Activated naive CD8-positive, alpha-beta T cell (primary cell): ENCODE measurements at regions not wholly inside any gene's neighbourhood (a gene's known extent, or its start where the extent isn't known, plus 50 kb on each side); places are given as distances from the start of the nearest gene placed in this dataset.

Source experiments
- H3K27ac Mint-ChIP-seq: one replicate; pipeline ENCODE4 v1.8.0; 2021; ENCODE audit warnings: mixed read lengths
- H3K27me3 Mint-ChIP-seq: one replicate; pipeline ENCODE4 v1.8.0; 2021; ENCODE audit warnings: mixed read lengths
- H3K36me3 Mint-ChIP-seq: one replicate; pipeline ENCODE4 v1.8.0; 2021; ENCODE audit warnings: mixed read lengths
- H3K4me1 Mint-ChIP-seq: one replicate; pipeline ENCODE4 v1.8.0; 2021; ENCODE audit warnings: low read depth, mixed read lengths
- H3K4me3 Mint-ChIP-seq: one replicate; pipeline ENCODE4 v1.8.0; 2021; ENCODE audit warnings: mild to moderate bottlenecking, mixed read lengths
- H3K9me3 Mint-ChIP-seq: one replicate; pipeline ENCODE4 v1.8.0; 2021; ENCODE audit warnings: low read depth, mixed read lengths

DNA sequence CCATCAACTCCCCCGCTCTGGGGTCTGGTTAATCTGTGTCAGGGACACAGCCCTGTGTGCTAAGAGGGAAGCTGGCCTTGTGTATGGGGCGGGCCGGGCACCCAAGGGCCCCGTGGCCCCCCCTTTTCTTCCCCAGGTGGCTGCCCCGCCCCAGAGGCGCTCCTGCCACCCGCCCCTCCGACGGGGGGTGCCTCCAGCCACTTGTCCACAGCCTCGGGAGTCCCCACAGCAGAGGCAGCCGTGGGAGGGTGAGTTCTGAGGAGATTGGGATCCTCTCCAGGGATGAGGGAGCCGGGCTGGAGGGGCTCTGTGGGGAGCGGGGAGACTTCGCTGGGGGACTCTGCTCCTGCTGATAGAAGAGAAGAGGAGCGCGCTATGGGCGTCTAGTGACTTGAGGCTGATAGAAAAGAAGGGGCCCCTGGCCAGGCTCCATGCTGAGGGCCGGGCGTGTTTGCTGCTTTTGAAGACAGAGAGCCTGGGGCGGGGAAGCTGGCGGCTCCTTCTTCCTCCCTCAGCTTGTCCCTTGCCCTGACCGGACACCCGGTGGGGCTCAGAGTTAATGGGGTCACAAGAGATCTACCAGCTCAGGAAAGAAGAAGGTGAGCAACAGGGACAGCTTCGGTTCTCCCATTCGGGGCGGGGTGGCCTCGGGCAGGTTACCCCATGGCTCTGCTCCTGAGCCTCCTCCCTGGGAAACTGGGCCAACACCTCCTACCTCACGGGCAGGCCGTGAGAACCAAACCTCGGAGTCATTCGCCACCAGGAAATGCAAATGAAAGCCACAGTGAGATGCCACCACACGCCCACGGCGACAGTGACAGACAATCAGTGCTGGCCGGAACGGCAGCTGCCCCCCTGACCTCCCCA lies 89.4 kb upstream of the TAF1B start:
- peaks cover 2% of the 10 kb centered on the region for H3K36me3 Mint-ChIP-seq
- peak overlapping the region; percentile 17 for H3K27ac Mint-ChIP-seq
- H3K4me3 Mint-ChIP-seq = peak overlapping the region; percentile 84
- H3K9me3 Mint-ChIP-seq = no peaks in the 10 kb centered on the region
- H3K4me1 Mint-ChIP-seq = peaks cover 46% of the 10 kb centered on the region
- H3K27me3 Mint-ChIP-seq = peaks cover 10% of the 10 kb centered on the region

DNA sequence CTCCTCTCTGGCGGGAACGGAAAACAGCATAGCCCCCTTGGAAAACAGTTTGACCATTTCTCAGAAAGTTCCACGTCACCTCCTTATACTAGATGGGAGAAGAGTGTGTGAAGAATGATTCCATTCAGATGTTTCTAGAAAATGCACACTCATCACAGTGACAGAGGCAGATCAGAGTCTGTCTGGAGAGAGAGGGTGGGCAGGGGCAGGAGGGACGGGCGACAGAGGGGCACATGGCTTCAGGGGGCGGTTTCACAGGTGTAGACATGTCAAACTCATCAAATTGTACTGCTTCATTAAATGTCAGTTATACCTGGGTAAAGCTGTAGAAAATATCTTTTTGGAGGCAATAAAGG lies 88.8 kb upstream of the TAF1B start:
- H3K4me3 Mint-ChIP-seq = peak overlapping the region; percentile 61
- H3K9me3 Mint-ChIP-seq = no peaks in the 10 kb centered on the region
- peak overlapping the region; percentile 17 for H3K27ac Mint-ChIP-seq
- H3K4me1 Mint-ChIP-seq = peaks cover 41% of the 10 kb centered on the region
- peaks cover 10% of the 10 kb centered on the region for H3K27me3 Mint-ChIP-seq
- H3K36me3 Mint-ChIP-seq = peaks cover 2% of the 10 kb centered on the region

GRCh38 chr2:9755008-9755407 lies 88.3 kb upstream of the TAF1B start:
- Mint-ChIP-seq H3K4me3 (peak overlapping the region; percentile 61), H3K27me3 (peaks cover 10% of the 10 kb centered on the region), H3K4me1 (peaks cover 44% of the 10 kb centered on the region), H3K9me3 (no peaks in the 10 kb centered on the region), H3K36me3 (peaks cover 2% of the 10 kb centered on the region), H3K27ac (no peak overlapping the region)

DNA sequence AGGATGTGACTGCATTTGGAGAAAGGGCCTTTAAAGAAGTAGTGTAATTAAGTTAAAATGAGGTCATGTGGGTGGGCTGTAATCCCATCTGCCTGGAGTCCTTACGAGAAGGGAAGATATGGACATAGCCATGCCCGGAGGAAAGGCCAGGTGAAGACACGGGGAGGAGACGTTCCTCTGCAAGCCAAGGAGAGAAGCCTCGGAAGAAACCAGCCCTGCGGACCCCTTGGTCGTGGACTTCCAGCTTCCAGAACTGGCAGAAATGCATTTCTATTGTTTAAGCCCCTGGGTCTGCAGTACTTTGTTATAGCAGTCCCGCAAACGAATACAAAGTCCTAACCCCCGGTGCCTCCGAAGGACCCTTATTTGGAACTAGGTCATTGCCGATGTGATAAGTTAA lies 87.6 kb upstream of the TAF1B start:
- H3K9me3 Mint-ChIP-seq = no peaks in the 10 kb centered on the region
- peaks cover 48% of the 10 kb centered on the region for H3K4me1 Mint-ChIP-seq
- peaks cover 2% of the 10 kb centered on the region for H3K36me3 Mint-ChIP-seq
- no peak overlapping the region for H3K4me3 Mint-ChIP-seq
- peak overlapping the region; percentile 28 for H3K27ac Mint-ChIP-seq
- H3K27me3 Mint-ChIP-seq = peaks cover 10% of the 10 kb centered on the region

GRCh38 chr2:9756692-9757250 lies 86.5 kb upstream of the TAF1B start:
- Mint-ChIP-seq H3K9me3 (no peaks in the 10 kb centered on the region), H3K36me3 (peaks cover 2% of the 10 kb centered on the region), H3K27me3 (peaks cover 10% of the 10 kb centered on the region), H3K4me3 (no peak overlapping the region), H3K27ac (no peak overlapping the region), H3K4me1 (peaks cover 48% of the 10 kb centered on the region)

DNA sequence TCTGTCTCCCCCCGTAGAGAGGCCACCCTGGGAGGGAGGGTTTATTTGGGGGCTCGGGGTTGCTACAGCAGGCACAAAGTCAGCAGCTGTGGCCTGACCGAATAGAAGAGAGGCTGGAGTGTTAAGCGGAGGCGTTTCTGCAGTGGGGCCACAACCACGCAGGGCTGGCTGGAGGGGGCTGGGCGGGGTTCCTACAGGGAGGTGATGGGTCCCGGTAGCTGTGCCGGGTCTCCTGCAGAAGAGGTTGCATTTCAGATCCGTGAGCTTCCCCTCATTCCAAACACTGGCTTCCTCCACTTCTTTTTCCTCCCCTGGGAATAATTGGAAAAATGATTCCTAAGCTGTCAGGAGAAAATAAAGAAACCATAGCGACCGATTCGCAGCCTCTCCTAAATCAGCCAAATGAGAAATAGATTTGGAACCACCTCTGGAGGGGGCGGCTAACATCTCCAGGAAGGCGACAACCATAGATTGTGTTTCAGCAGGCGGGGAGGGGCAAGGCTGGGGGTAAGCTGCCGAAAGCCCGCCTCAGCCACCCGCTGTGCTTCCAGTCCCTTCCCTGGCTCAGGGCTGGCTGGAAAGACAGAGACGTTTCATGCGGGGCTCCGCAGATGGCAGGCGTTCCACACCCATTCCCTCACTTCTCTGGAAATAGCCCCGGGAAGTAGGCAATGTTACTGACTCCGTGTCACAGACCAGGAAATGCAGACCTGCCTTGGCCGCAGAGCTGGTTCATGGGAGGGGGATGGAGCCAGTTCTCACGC lies 85.6 kb upstream of the TAF1B start:
- Mint-ChIP-seq H3K27me3 (peaks cover 10% of the 10 kb centered on the region), H3K36me3 (peaks cover 2% of the 10 kb centered on the region), H3K27ac (no peak overlapping the region), H3K4me3 (peak overlapping the region; percentile 20), H3K4me1 (peaks cover 41% of the 10 kb centered on the region), H3K9me3 (no peaks in the 10 kb centered on the region)

DNA sequence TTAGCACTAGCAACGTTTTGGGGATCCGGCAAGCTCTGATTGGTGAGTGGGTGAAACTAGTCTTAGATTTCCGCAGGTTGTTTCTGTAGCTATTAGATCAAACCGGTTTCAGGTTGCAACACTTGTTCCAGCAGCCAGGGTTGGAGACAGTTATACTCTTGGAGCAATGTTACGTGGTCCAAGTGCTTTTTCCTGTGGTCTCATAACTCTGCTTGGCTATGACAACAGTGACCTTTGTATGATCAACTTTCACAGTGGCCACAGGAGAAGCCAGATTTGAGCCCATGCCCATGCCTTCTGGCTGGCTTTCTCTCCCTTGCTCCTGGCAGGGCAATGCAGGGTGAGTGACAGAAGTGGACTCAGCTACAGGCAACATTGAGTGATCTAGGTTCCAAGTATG lies 84.5 kb upstream of the TAF1B start:
- Mint-ChIP-seq H3K27ac (no peak overlapping the region), H3K4me1 (peaks cover 33% of the 10 kb centered on the region), H3K9me3 (no peaks in the 10 kb centered on the region), H3K4me3 (no peak overlapping the region), H3K27me3 (peaks cover 9% of the 10 kb centered on the region), H3K36me3 (peaks cover 2% of the 10 kb centered on the region)

DNA sequence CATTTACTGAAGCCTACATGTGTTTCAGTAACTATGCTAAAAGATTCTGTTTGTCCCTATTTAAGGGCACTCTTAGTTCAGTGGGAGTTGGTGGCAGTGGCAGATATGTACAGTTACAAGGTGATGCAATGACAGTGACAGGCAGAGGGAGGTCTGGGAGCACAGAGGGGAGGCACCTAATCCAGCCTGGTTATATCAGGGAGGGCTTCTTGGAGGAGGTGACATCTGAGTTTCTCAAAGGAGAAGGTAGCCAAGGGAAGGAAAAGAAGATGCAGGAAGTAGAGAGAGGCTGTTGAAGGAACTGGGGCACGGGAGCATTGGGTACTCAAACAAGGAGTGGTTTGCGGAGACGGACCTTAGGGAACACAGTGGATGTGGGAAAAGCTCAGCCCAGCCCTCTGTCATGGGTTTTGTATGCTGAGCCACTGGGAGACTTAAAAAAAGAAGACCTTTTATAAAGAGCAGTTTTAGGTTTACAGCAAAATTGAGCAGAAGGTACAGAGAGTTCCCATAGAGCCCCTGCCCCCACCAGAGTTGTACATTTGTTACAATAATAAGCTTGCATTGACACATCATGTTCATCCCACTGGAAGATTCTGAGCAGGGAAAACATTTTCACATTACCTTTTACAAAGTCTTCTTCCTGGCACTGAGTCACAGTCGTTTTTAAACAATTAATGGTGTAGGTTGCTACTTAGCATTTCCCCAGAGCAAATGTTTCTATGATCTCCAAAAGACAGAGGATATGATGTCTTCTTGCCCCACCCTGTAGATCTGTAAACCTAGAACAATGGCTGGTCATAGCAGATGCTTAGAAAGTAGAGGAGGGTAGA lies 83.0 kb upstream of the TAF1B start:
- H3K36me3 Mint-ChIP-seq = peaks cover 2% of the 10 kb centered on the region
- H3K4me1 Mint-ChIP-seq = peaks cover 20% of the 10 kb centered on the region
- no peaks in the 10 kb centered on the region for H3K9me3 Mint-ChIP-seq
- peaks cover 8% of the 10 kb centered on the region for H3K27me3 Mint-ChIP-seq
- no peak overlapping the region for H3K27ac Mint-ChIP-seq
- H3K4me3 Mint-ChIP-seq = no peak overlapping the region

- Mint-ChIP-seq H3K9me3 (no peaks in the 10 kb centered on the region), H3K27ac (no peak overlapping the region), H3K36me3 (no peaks in the 10 kb centered on the region), H3K27me3 (peaks cover 6% of the 10 kb centered on the region), H3K4me3 (no peak overlapping the region), H3K4me1 (peaks cover 18% of the 10 kb centered on the region)
Measured at GRCh38 chr2:9760902-9761228, 82.4 kb upstream of the TAF1B start.

- Mint-ChIP-seq H3K27ac (no peak overlapping the region), H3K4me1 (peaks cover 18% of the 10 kb centered on the region)
Measured at GRCh38 chr2:9761577-9761976, 81.7 kb upstream of the TAF1B start.

GRCh38 chr2:9762164-9762563 lies 81.1 kb upstream of the TAF1B start:
- no peaks in the 10 kb centered on the region for H3K36me3 Mint-ChIP-seq
- H3K4me1 Mint-ChIP-seq = peaks cover 18% of the 10 kb centered on the region
- H3K4me3 Mint-ChIP-seq = no peak overlapping the region
- no peak overlapping the region for H3K27ac Mint-ChIP-seq
- H3K27me3 Mint-ChIP-seq = peaks cover 2% of the 10 kb centered on the region
- no peaks in the 10 kb centered on the region for H3K9me3 Mint-ChIP-seq

More at GRCh38 chr2:9761577-9761976, 81.7 kb upstream of the TAF1B start:
- Mint-ChIP-seq H3K27me3 (peaks cover 3% of the 10 kb centered on the region), H3K4me3 (no peak overlapping the region), H3K9me3 (no peaks in the 10 kb centered on the region), H3K36me3 (no peaks in the 10 kb centered on the region)

GRCh38 chr2:9762941-9763340 lies 80.3 kb upstream of the TAF1B start:
- Mint-ChIP-seq H3K4me3 (no peak overlapping the region), H3K4me1 (peaks cover 15% of the 10 kb centered on the region), H3K9me3 (no peaks in the 10 kb centered on the region), H3K36me3 (no peaks in the 10 kb centered on the region), H3K27me3 (no peaks in the 10 kb centered on the region), H3K27ac (no peak overlapping the region)

- no peaks in the 10 kb centered on the region for H3K9me3 Mint-ChIP-seq
- H3K4me1 Mint-ChIP-seq = peaks cover 15% of the 10 kb centered on the region
- H3K4me3 Mint-ChIP-seq = no peak overlapping the region
- no peaks in the 10 kb centered on the region for H3K27me3 Mint-ChIP-seq
- H3K36me3 Mint-ChIP-seq = no peaks in the 10 kb centered on the region
- no peak overlapping the region for H3K27ac Mint-ChIP-seq
Measured at GRCh38 chr2:9763356-9764152, 79.7 kb upstream of the TAF1B start.

DNA sequence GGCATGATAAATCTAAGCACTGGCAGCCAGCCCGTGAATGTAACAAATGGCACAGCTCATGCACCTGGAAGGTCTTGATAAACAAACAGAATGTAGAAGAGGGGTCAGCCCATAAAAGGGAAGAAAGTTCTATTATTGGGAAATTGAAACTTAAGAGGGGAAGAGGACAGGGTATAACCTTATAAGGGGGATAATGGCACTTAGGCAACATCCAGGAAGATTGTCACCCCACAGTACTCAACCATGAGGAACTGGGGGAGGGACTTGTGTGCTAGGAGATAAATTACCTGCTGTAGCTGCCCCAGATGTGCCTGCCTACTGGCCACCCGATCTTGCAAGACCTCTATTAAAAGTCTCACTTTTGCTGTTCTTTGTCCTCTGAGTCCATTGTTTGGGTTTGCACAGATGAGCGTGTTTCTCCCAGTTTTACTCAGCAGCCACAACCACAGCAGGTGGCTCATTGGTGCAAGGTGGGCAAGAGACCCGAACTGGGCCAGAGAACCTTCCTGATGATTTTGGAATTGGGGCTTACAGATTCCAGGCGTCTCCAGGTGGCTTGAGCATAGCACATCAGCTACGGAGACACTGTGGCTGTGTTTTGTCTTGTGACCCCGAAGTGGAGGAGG lies 79.0 kb upstream of the TAF1B start:
- Mint-ChIP-seq H3K4me1 (peaks cover 16% of the 10 kb centered on the region), H3K27ac (no peak overlapping the region), H3K4me3 (no peak overlapping the region), H3K36me3 (no peaks in the 10 kb centered on the region), H3K27me3 (no peaks in the 10 kb centered on the region), H3K9me3 (no peaks in the 10 kb centered on the region)
